ENCODE measurements at regions not wholly inside any gene's neighbourhood (a gene's known extent, or its start where the extent isn't known, plus 50 kb on each side); places are given as distances from the start of the nearest gene placed in this dataset.

DNA sequence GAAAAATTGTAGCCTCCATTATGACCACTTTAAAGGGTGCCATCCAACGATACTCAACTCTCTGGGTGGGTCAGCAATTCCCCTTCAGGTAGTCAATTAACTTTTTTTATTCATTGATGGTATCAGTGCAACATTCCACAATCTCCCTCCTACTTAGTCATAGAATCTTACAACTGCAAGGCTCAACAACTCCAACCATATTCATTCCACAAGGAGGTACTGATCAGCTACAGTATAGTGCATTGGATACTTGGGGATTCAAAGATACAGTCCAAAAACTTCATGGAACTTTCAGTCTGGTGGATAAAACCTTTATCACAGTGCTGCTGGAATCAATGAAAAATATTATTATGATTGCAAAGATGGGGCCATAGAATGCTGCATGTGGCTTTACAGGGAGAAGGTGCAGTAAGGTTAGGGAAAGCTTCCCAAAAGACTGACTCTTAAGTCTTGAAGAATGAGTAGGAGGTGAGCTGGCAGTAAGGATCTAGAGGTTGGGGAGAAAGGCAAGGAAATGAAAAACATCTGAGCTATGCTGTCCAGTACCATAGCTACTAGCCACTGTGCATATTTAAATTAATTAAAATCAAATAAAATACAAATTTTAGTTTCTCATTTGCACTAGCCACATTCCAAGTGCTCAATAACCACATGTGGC, 314.7 kb upstream of the PRDM1 start:
- no peak for FAIRE-seq

DNA sequence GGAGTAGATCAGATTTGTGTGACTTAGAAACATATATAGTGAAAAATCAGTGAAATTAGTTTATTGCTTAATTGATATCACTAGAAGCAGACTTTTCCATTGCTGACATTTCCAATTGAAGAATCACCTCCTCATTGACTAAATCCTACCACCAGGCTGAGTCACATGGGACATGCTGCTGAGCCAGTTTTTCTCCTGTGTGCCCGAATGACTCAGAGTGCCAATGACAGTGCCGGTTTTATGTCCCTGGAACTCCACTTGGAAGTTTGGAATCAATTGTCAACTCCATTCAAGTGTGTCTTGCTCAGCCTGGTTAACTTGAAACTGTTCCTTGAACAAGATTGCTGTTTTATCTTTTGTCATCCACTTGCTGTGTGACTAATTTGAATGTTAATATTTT, 316.1 kb upstream of the PRDM1 start:
- DNase-seq (ENCODE audit: insufficient read length, low spot score) (peak; percentile 4), FAIRE-seq (peak; percentile 58)
- no peak for TF ChIP-seq POLR2A (IDR thresholded peaks at IDR 0.05; ENCODE audit: low read depth, low read length)

More for the DNA sequence above, 314.7 kb upstream of the PRDM1 start:
- no peak for DNase-seq (ENCODE audit: insufficient read length, low spot score)
- TF ChIP-seq POLR2A (IDR thresholded peaks at IDR 0.05; ENCODE audit: low read depth, low read length), result no peak

- FAIRE-seq (no peak), DNase-seq (ENCODE audit: insufficient read length, low spot score) (no peak)
- no peak for TF ChIP-seq POLR2A (IDR thresholded peaks at IDR 0.05; ENCODE audit: low read depth, low read length)
Measured at GRCh38 chr6:105769197-105769596, 316.9 kb upstream of the PRDM1 start.

DNA sequence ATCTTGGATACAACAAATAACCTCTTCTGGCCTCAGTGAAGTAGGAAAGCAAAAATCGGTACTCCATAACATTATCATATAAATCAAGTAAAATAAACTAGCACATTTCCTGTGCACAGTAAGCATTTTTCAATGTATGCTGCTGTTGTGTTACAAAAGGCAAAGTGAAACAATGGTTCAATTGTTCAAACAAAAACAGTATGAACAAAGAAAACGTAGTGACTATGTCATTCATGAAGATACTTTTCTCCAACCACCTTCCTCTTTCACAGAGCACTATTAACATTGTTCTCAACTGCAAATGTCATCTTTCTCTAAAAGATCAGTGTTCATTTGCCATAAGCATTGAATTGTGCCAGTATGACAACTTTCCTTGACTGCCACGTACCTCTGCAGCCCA, 318.6 kb upstream of the PRDM1 start:
- DNase-seq (ENCODE audit: insufficient read length, low spot score) (no peak), FAIRE-seq (no peak)
- TF ChIP-seq POLR2A (IDR thresholded peaks at IDR 0.05; ENCODE audit: low read depth, low read length), result no peak

GRCh38 chr6:105765239-105765638, 320.9 kb upstream of the PRDM1 start:
- no peak for TF ChIP-seq POLR2A (IDR thresholded peaks at IDR 0.05; ENCODE audit: low read depth, low read length)
- DNase-seq (ENCODE audit: insufficient read length, low spot score) (no peak), FAIRE-seq (no peak)

DNA sequence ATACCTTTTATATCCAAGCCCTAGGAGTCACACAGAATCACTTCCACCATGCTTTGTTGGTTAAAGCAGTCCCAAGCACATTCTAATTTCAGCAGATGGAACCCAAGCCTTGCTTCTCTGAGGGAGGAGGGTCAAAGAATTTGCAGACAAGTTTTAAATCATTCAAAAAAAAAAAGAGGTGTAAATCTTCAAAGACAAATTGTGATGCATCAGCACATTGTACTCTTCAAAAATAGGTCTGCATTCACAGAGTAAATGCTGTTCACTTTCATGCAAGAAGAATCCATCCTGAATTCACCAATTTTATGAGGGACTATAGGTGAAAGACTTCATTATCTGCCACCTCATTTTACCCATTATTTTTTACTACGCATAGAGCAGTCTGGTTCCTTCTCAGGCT, 321.8 kb upstream of the PRDM1 start:
- no peak for DNase-seq (ENCODE audit: insufficient read length, low spot score)
- no peak for TF ChIP-seq POLR2A (IDR thresholded peaks at IDR 0.05; ENCODE audit: low read depth, low read length)
- no peak for FAIRE-seq

GRCh38 chr6:105763866-105764265, 322.3 kb upstream of the PRDM1 start:
- no peak for TF ChIP-seq POLR2A (IDR thresholded peaks at IDR 0.05; ENCODE audit: low read depth, low read length)
- DNase-seq (ENCODE audit: insufficient read length, low spot score), result no peak
- FAIRE-seq, result no peak

DNA sequence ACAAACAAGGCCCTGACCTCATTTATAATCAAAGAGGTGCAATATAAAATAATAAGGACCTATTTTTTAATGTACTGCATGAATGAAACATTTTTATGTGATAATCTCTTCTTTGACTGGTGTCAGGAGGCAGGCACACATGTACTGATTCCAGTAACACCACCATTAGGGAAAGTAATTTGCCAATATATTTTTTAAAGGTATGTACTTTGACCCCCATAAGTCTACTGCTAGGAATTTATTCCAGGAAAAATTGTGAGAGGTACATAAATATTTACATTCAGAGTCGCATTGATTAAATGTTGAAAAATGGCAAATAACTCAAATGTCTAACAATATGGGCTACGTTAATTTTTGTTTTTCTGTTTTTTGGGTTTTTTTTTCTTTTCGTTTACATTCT, 325.4 kb upstream of the PRDM1 start:
- TF ChIP-seq POLR2A (IDR thresholded peaks at IDR 0.05; ENCODE audit: low read depth, low read length), result no peak
- DNase-seq (ENCODE audit: insufficient read length, low spot score) (no peak), FAIRE-seq (no peak)

DNA sequence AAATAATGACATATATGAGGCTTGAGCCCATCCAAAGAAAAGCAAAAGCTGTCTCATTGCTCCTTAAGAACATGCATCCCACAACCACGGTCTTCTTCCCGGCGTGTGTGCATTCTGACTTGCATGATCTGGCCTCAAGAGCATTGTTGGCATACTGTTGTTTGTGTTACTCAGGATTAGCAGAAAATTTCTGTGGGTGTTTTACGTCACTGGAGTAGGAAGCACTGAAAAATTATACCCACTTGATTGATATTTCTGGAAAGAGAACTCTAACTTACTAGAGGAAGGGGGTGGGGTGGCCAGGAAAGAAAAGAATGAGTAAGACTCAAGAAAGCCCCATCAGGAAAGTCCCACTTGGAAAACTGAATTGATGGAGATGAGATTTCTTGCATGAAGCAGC, 326.2 kb upstream of the PRDM1 start:
- no peak for TF ChIP-seq POLR2A (IDR thresholded peaks at IDR 0.05; ENCODE audit: low read depth, low read length)
- FAIRE-seq, result no peak
- DNase-seq (ENCODE audit: insufficient read length, low spot score), result no peak

DNA sequence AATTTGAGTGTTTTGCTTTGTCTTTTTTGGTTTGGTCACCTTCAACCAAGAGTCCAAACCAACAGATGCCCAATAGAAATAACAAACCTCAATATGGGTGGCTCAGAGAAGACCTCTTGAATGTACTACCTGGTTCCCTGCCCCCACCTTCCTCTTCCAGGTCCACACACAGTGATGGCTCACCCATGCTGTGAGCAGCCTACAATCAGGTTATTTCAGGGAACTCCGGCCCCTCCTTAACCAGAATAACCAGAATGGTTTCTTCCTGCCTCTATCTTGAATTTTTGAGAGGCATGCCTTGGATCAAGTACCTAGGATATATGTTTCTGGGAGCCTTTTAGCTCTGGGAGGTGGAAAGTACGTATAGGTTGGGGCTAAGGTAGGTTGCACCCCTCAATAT, 327.1 kb upstream of the PRDM1 start:
- no peak for TF ChIP-seq POLR2A (IDR thresholded peaks at IDR 0.05; ENCODE audit: low read depth, low read length)
- FAIRE-seq, result no peak
- DNase-seq (ENCODE audit: insufficient read length, low spot score), result no peak

- FAIRE-seq, result peak; percentile 27
- no peak for DNase-seq (ENCODE audit: insufficient read length, low spot score)
- no peak for TF ChIP-seq POLR2A (IDR thresholded peaks at IDR 0.05; ENCODE audit: low read depth, low read length)
Measured at GRCh38 chr6:105757512-105758200, 328.5 kb upstream of the PRDM1 start.

DNA sequence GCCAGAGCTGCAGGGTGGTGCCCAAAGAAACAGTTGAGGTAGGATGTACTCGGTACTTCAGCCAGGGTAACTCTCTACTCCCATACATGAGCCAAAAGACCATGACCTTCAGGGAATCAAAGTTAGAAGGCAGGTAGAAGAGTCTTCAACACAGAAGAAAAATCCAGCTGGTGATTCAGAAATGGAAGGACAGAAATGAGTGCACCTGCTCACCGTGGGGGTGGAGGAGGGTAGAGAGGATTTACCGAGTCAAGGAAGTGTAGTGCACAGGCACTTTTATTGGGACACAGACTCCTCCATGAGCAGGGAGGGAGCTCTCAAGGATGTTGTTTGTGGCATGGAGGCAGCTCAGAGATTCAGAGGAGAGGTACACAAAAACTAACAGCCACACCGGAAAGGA, 330.3 kb upstream of the PRDM1 start:
- no peak for TF ChIP-seq POLR2A (IDR thresholded peaks at IDR 0.05; ENCODE audit: low read depth, low read length)
- no peak for FAIRE-seq
- no peak for DNase-seq (ENCODE audit: insufficient read length, low spot score)

GRCh38 chr6:105753620-105754211, 332.4 kb upstream of the PRDM1 start:
- no peak for TF ChIP-seq POLR2A (IDR thresholded peaks at IDR 0.05; ENCODE audit: low read depth, low read length)
- FAIRE-seq (no peak), DNase-seq (ENCODE audit: insufficient read length, low spot score) (no peak)

- TF ChIP-seq POLR2A (IDR thresholded peaks at IDR 0.05; ENCODE audit: low read depth, low read length), result no peak
- no peak for DNase-seq (ENCODE audit: insufficient read length, low spot score)
- FAIRE-seq, result no peak
Measured at GRCh38 chr6:105753207-105753606, 332.9 kb upstream of the PRDM1 start.

GRCh38 chr6:105750089-105750488, 336.0 kb upstream of the PRDM1 start:
- DNase-seq (ENCODE audit: insufficient read length, low spot score) (no peak), FAIRE-seq (no peak)
- no peak for TF ChIP-seq POLR2A (IDR thresholded peaks at IDR 0.05; ENCODE audit: low read depth, low read length)
